Esophagus squamous epithelium (tissue), 5 donors: ENCODE measurements at regions not wholly inside any gene's neighbourhood (a gene's known extent, or its start where the extent isn't known, plus 50 kb on each side); places are given as distances from the start of the nearest gene placed in this dataset.

ENCODE experiments used
- DNase-seq: peaks from one replicate; lab custom pipeline; 2025; lab: John Stamatoyannopoulos, UW
- H3K27ac ChIP-seq, 4 donors: fragments of 200-600 bp; sonication (generic); one replicate each; pipeline ENCODE4 v1.5.1; 2016 to 2019; ENCODE audit warnings: mild to moderate bottlenecking in 1 of 4
- H3K27me3 ChIP-seq, 4 donors: fragments of 200-600 bp; sonication (generic); 1 replicate in 3 of 4; 2 replicates in 1 of 4; pipeline versions ENCODE4 v1.5.1 to v1.6.0; 2017 to 2021; ENCODE audit warnings: antibody characterized with exemption in 1 of 4
- H3K36me3 ChIP-seq, 3 donors: fragments of 200-600 bp; sonication (generic); one replicate each; pipeline ENCODE4 v1.5.1; 2016 to 2019
- H3K4me1 ChIP-seq, 3 donors: fragments of 200-600 bp; sonication (generic); one replicate each; pipeline ENCODE4 v1.5.1; 2017 to 2019
- H3K4me3 ChIP-seq, 4 donors: fragments of 200-600 bp; sonication (generic); 1 replicate in 3 of 4; 2 replicates in 1 of 4; pipeline ENCODE4 v1.5.1; 2016 to 2019; ENCODE audit warnings: mild to moderate bottlenecking in 2 of 4, moderate library complexity in 1 of 4
- H3K9me3 ChIP-seq, 3 donors: fragments of 200-600 bp; sonication (generic); one replicate each; pipeline ENCODE4 v1.5.1; 2016 to 2019
- POLR2A ChIP-seq, 4 donors: fragments of 450-650 bp; IDR thresholded peaks; one replicate each; pipeline ENCODE4 v1.6.1; 2017; ENCODE audit warnings: antibody characterized with exemption in 4 of 4, mild to moderate bottlenecking in 4 of 4, moderate library complexity in 3 of 4
- WGBS, 2 donors: methylation state at CpG; one replicate each; pipeline ENCODE4 v1.1.5; 2018; 5-methylcytosine and 5-hydroxymethylcytosine counted together
- intact Hi-C: fragments of 100-400 bp; cut with DNase I; formaldehyde crosslinking; loops from one replicate; pipeline ENCODE4 v1.15.0; 2022
- TF ChIP-seq, protein P1 (sequence below), 6 experiments: fragments of 450-650 bp in 4 of 6; fragments of 200-600 bp in 2 of 6; sonication (generic) in 2 of 6; IDR thresholded peaks; one replicate each; pipeline ENCODE4 v1.5.1; 2016 to 2019; ENCODE audit warnings: antibody characterized with exemption in 6 of 6, mild to moderate bottlenecking in 4 of 6, moderate library complexity in 4 of 6
- donor health status: DM: yes; HTN: yes; CAD: no.

DNA sequence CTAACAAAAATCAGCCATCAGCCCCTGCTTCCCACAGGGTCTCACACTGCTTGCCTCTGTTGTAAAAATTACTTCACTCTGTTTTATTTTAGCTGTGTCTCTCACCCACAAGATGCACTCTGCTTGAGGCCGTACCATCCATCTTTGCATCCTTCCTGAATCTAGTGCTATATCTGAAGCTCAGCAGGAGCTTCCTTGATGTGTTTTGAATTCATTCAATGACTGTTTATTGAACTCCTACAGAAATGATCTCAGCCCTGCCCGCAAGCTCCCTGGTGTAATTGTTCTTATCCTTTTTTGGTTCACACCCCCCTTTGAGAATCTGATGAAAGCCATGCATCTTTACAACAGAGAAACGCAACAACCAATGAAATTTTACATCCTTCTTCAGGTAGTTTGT is 310.2 kb upstream of the ZC3H12C start:
- Histone ChIP-seq H3K27me3 (no peaks in the 10 kb centered on the region), H3K4me1 (no peaks in the 10 kb centered on the region), H3K27ac (no peak overlapping the region), H3K4me3 (no peak overlapping the region), H3K9me3 (no peaks in the 10 kb centered on the region), H3K36me3 (no peaks in the 10 kb centered on the region)
- TF ChIP-seq, protein P1, sequence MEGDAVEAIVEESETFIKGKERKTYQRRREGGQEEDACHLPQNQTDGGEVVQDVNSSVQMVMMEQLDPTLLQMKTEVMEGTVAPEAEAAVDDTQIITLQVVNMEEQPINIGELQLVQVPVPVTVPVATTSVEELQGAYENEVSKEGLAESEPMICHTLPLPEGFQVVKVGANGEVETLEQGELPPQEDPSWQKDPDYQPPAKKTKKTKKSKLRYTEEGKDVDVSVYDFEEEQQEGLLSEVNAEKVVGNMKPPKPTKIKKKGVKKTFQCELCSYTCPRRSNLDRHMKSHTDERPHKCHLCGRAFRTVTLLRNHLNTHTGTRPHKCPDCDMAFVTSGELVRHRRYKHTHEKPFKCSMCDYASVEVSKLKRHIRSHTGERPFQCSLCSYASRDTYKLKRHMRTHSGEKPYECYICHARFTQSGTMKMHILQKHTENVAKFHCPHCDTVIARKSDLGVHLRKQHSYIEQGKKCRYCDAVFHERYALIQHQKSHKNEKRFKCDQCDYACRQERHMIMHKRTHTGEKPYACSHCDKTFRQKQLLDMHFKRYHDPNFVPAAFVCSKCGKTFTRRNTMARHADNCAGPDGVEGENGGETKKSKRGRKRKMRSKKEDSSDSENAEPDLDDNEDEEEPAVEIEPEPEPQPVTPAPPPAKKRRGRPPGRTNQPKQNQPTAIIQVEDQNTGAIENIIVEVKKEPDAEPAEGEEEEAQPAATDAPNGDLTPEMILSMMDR (IDR thresholded peaks at IDR 0.05): no peak
- no peak for TF ChIP-seq POLR2A (IDR thresholded peaks at IDR 0.05)
- intact Hi-C loops: no loop called here
- WGBS, 2 donors: 69 to 71% methylated on average over 3 of the region's 3 CpGs
- DNase-seq: no peak

DNA sequence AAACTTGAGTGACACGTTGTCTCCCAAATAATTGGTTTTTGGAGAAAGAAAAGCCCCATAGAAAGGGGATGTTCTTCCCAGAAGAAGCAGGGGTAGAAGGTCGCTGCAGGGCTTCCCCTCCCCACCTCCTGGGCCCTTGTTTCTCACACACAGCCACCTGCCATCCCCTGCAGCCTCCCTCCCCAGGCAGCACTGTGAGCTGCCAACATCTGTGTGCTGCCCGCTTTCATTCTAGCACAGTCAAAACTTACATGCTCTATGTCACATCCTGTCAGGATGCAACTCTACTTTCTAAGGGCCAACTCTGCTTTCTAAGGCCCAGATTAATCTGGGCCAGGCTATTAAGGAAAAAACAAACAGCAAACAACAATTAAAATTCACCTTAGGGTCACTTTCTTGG is 309.4 kb upstream of the ZC3H12C start:
- no peaks in the 10 kb centered on the region for H3K36me3 ChIP-seq
- no peak overlapping the region for H3K27ac ChIP-seq
- WGBS, 2 donors: 40 to 43% methylated on average over 1 to 3 of the region's 3 CpGs
- no peak overlapping the region for H3K4me3 ChIP-seq
- H3K9me3 ChIP-seq: no peaks in the 10 kb centered on the region
- no peaks in the 10 kb centered on the region for H3K27me3 ChIP-seq
- DNase-seq: no peak
- H3K4me1 ChIP-seq: no peaks in the 10 kb centered on the region
- intact Hi-C loops: no loop called here
- no peak for TF ChIP-seq POLR2A (IDR thresholded peaks at IDR 0.05)
- TF ChIP-seq, protein P1 (IDR thresholded peaks at IDR 0.05): no peak

DNA sequence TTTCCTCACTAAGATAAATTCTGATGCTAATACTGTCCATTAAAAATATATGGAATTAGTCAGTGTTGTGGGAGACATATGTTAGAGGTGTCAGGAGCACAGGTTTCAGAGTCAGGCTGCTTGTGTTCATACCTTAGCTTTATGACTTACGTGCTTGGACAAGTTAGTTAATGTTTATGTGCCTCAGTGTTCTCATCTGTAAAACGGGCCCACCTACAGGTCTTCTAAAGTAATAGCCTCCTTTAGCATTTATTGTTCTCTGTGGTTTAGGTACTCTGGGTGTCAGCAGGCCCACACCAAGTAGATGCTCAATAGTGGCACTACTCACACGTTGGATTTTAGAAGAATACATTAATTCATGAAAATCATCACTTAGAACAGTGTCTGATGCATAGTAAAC is 308.7 kb upstream of the ZC3H12C start:
- DNase-seq: no peak
- WGBS, 2 donors: 64 to 69% methylated on average over 3 of the region's 3 CpGs
- no peak overlapping the region for H3K27ac ChIP-seq
- H3K9me3 ChIP-seq: no peaks in the 10 kb centered on the region
- no peak for TF ChIP-seq POLR2A (IDR thresholded peaks at IDR 0.05)
- TF ChIP-seq, protein P1 (IDR thresholded peaks at IDR 0.05): no peak
- H3K36me3 ChIP-seq: no peaks in the 10 kb centered on the region
- intact Hi-C loops: no loop called here
- H3K27me3 ChIP-seq: no peaks in the 10 kb centered on the region
- H3K4me1 ChIP-seq: no peaks in the 10 kb centered on the region
- no peak overlapping the region for H3K4me3 ChIP-seq

DNA sequence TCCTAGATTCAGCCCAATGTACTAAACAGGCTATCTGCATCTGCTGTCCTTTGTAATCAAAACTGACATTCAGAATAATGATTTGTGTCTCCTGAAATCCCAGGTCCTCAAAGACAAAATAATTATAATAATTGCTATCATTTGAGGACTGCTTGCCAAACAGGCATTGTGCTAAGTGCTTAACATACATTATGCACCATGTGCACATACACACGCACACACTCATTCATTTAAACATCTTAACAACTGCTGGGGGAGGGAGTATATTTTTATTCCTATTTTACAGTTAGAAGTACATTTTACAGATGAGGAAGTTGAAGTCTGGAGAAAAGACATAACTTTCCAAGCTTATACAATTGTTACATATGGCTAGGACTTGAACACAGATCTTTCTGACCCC is 308.0 kb upstream of the ZC3H12C start:
- no peaks in the 10 kb centered on the region for H3K36me3 ChIP-seq
- intact Hi-C loops: no loop called here
- H3K27ac ChIP-seq: no peak overlapping the region
- TF ChIP-seq, protein P1 (IDR thresholded peaks at IDR 0.05): no peak
- TF ChIP-seq POLR2A (IDR thresholded peaks at IDR 0.05): no peak
- DNase-seq: no peak
- H3K4me1 ChIP-seq: no peaks in the 10 kb centered on the region
- no peak overlapping the region for H3K4me3 ChIP-seq
- 86 to 100% methylated on average over 1 of the region's 1 CpG for WGBS, 2 donors
- no peaks in the 10 kb centered on the region for H3K9me3 ChIP-seq
- no peaks in the 10 kb centered on the region for H3K27me3 ChIP-seq

DNA sequence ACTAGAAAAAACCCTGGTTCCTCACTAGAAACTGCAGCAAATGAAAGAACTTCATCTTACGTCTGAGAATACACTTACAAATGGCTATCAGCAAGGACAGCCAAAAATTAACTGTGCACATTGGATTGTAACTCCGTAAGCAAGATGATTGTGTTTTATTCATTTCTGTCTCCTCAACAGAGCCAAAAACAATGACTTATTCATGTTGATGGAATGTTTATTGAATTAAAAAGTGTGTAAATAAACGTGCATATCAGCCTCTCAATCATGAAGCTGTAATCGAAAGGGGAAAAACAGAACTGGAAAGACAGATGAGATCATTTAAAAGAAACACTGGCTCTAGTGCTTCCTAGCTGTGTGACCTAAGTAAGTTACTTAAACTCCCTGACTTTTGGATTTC is 307.5 kb upstream of the ZC3H12C start:
- 40 to 42% methylated on average over 4 of the region's 4 CpGs for WGBS, 2 donors
- no peak for DNase-seq
- no peaks in the 10 kb centered on the region for H3K4me1 ChIP-seq
- no peaks in the 10 kb centered on the region for H3K9me3 ChIP-seq
- no peaks in the 10 kb centered on the region for H3K27me3 ChIP-seq
- no peak overlapping the region for H3K4me3 ChIP-seq
- H3K27ac ChIP-seq: no peak overlapping the region
- intact Hi-C loops: no loop called here
- H3K36me3 ChIP-seq: no peaks in the 10 kb centered on the region
- TF ChIP-seq POLR2A (IDR thresholded peaks at IDR 0.05): no peak
- TF ChIP-seq, protein P1 (IDR thresholded peaks at IDR 0.05): no peak
